LHCN-M2 (cell line): ENCODE measurements at regions not wholly inside any gene's neighbourhood (a gene's known extent, or its start where the extent isn't known, plus 50 kb on each side); places are given as distances from the start of the nearest gene placed in this dataset.
"Not testable (repeated sequence)": the region's sequence is repeated elsewhere in the genome, so short reads cannot be mapped to it uniquely, and the experiment has no call there.

ENCODE experiments used
- DNase-seq: peaks from one replicate; pipeline ENCODE4 v3.0.0-alpha.2; 2012; ENCODE audit warnings: low read depth

DNA sequence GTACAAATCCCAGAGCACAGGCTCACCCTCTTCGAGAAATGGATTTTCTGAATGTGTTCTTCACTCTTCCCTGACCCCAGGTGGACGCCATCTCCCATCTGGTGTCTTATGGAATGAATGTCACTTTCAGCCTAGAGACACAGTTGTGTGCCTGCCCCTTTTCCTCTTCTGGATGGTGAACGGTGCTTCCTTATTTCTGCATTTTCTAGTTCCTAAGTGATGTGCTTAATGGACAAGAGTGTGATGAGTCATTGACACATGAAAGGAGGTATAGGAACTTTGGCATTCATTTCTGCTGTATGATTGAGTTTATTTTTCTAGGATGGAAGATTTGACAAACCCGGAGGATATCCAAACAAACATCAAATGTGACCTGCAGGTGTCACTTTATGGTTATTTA is 114.9 kb upstream of the PTPN20 start:
- not testable (repeated sequence) for DNase-seq

DNA sequence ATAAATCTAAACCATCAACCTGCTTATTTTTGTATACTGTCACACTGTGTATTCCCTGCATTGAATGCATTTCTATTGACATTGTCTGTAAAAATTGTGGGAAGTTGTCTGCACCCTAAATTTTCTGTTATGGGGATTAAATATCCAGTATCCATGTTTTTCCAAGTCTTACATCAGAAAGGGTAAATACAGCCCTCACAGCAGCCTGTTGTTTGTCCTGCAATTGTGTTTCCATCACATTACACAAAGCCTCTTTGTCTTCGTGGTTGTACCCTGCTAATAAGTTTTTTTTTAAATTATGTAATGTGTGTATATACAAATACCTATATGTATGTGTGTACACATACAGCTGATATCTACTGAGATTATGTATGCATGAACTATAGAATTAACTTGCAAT is 109.2 kb upstream of the PTPN20 start:
- not testable (repeated sequence) for DNase-seq

DNA sequence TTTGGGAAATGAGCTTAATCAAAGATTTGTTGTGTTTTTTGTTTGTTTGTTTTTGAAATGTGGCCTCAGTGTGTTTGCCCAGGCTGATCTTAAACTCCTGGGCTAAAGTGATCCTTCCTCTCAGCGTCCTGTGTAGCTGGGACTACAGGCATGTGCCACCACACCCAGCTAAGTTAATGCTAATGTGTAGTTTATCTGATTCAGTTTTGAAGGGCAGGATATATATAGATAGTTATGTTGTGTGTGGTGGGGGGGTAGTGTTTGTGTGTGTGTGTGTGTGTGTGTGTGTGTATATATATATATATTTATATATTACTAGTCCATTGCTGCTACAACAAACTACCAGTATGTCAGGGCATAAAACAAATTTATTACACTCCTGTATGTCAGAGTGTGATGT is 108.1 kb upstream of the PTPN20 start:
- DNase-seq = not testable (repeated sequence)

DNA sequence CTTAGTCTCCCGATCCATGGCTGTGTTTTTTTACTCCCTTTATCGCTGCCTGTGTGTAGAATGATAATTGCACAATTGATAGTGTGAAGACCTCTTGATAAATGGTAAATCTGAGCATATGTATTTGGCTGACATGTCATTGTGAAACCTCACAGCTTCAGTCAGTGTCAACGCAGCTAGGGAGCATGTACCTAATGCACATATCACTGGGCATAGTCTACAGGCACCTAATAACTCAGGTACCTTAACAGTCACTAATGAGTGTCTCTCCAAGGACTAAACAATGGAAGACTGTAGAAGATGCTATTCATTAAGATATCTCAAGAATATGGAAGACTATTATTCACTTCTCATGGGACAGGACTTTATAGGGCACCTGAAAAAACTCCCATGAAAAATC is 101.0 kb upstream of the PTPN20 start:
- not testable (repeated sequence) for DNase-seq

DNA sequence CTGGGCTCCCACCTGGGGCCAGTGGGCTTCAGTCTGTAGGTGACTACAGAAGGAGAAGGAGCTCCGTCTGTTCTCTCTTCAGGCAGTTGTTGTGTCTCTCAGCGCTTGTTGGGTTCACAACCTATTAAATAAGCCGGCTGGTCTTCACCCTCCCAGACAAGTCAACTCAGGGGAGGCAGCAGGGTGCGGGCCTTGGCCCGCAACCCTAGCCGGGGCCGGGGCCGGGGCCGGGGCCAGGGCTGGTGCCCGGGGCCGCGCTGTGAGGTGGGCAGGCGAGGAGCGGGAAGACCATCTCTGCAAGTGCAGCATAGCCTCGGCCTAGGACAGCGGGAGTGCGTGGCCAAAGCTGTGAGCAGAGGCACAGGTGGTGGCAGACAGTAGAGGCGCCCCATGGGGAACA is 95.1 kb upstream of the PTPN20 start:
- not testable (repeated sequence) for DNase-seq

DNA sequence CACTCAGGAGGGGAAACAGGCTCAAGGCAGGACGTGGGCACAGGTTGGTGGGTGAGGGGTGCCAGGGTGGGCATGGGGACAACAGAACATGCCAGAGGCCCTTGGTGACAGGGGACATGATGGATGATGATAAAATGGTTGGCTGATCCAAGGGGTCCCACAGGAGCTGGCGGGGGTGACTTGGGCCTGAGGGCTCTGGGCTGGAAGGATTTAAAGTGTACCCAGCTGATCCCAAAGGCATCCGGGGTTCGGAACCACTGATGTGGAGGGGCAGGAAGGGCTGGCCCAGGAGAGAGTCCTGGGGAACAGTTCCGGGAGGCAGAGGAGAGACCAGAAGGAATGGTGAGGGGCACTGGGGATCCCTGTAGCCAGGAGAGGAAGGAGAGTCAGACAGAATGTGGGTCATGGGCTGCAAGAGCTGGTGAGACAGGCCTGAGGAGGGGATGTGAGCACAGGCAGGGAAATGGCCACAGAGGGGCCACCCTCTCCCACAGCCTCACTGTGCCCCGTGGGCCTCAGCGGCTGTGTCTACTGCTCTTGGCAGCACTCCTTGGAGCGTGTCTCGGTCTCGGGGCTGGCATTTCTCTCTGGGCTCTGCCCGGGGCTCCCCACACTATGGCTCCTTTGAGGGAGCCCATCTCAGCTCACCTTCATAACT is 70.7 kb upstream of the PTPN20 start:
- DNase-seq = not testable (repeated sequence)

DNA sequence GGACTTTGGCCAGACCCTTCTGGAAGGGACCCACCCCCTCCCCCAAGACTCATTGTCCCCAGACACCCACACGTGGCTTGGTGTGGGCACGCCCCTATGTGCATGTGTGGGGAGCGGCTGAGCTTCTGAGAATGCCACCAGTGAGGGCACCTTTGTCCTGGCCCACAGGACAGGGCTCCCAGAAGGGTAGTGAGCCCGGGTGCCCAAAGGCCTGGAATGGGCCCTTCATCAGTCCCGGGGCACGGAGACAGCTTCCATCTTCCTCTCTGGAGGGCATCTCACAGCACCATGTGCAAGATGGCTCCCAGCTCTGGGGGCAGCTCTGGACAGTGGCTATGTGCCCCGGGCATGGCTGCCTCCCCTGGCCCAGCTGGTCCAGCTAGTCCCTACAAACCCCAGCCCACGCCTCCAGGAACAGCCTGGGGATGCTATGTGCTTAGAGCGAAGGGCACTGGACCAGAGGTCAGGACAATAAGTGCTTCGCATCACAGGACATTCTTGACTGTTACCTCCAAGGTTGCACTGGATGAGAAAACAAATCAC is 70.1 kb upstream of the PTPN20 start:
- DNase-seq = not testable (repeated sequence)

DNA sequence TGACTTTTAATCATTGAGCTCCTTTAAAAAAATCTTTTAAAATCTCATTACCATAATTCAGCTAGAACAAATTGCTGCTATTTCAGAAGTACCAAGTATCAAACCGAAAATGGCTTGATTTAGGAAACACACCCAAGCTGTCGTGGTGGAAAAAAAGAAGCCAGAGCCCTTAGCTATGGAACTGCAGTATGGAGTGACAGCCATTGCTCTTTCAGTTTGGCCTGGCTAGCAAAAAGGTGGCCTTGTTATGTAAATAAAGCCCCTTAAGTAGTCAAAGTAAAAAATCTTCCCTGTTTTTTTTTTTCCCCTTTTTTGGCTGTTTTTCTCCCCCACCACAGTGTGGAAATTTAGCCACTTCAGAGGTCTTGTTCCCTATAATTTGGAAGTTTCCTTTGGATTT is 66.0 kb upstream of the PTPN20 start:
- DNase-seq = not testable (repeated sequence)

DNA sequence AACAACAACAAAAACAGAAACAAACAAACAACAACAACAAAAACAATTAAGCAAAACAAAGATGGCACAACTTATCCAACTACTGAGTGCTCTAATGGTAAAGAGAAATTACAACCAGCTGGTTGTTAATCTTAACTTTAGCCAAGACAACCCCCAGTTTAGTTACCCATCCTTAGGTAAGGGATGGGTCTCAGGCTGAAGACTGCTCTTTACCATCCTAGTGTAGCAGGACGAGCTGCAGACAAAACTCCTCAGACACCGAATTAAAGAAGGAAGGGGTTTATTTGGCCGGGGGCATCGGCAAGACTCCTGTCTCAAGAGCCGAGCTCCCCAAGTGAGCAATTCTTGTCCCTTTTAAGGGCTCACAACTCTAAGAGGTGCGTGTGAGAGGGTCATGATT is 65.6 kb upstream of the PTPN20 start:
- not testable (repeated sequence) for DNase-seq

DNA sequence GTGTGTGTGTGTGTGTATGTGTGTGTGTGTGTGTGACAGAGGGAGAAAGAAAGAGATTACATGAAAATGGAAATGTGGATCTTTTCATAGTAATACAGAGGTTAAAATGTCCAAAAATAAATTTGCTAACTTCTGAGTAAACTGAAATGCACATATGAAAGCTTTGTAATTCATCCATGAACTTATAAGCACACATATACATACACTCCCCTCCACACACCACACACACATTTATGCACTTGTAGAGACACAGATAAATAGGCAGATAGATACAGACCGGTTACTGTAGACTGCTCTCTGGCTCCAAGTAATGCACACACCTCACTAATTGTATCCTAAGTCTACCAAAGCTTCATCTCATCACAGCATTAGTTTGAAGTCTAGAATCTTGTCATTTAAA is 50.5 kb upstream of the PTPN20 start:
- DNase-seq = not testable (repeated sequence)
